ENCODE measurements at regions not wholly inside any gene's neighbourhood (a gene's known extent, or its start where the extent isn't known, plus 50 kb on each side); places are given as distances from the start of the nearest gene placed in this dataset.
"Not testable (repeated sequence)": the region's sequence is repeated elsewhere in the genome, so short reads cannot be mapped to it uniquely, and the experiment has no call there.

GRCh38 chr2:58769111-58769863, 528.2 kb upstream of the FANCL start:
- Mint-ChIP-seq H3K4me1 (ENCODE audit: low read depth) (no peaks in the 10 kb centered on the region), H3K4me3 (no peak overlapping the region), H3K27me3 (ENCODE audit: low read depth) (no peaks in the 10 kb centered on the region), H3K9me3 (no peaks in the 10 kb centered on the region), H3K36me3 (ENCODE audit: low read depth) (no peaks in the 10 kb centered on the region), H3K27ac (no peak overlapping the region)

- Mint-ChIP-seq H3K9me3 (no peaks in the 10 kb centered on the region), H3K4me3 (no peak overlapping the region), H3K36me3 (ENCODE audit: low read depth) (no peaks in the 10 kb centered on the region), H3K27ac (no peak overlapping the region), H3K4me1 (ENCODE audit: low read depth) (no peaks in the 10 kb centered on the region), H3K27me3 (ENCODE audit: low read depth) (no peaks in the 10 kb centered on the region)
These were observed 527.6 kb upstream of the FANCL start for GRCh38 chr2:58768715-58769080.

GRCh38 chr2:58767828-58768714, 526.9 kb upstream of the FANCL start:
- Mint-ChIP-seq H3K4me1 (ENCODE audit: low read depth) (no peaks in the 10 kb centered on the region), H3K9me3 (no peaks in the 10 kb centered on the region), H3K4me3 (no peak overlapping the region), H3K27ac (no peak overlapping the region), H3K27me3 (ENCODE audit: low read depth) (no peaks in the 10 kb centered on the region), H3K36me3 (ENCODE audit: low read depth) (no peaks in the 10 kb centered on the region)

GRCh38 chr2:58764338-58765104, 523.4 kb upstream of the FANCL start:
- H3K9me3 Mint-ChIP-seq = no peaks in the 10 kb centered on the region
- H3K36me3 Mint-ChIP-seq (ENCODE audit: low read depth) = no peaks in the 10 kb centered on the region
- no peaks in the 10 kb centered on the region for H3K27me3 Mint-ChIP-seq (ENCODE audit: low read depth)
- no peak overlapping the region for H3K4me3 Mint-ChIP-seq
- H3K27ac Mint-ChIP-seq = no peak overlapping the region
- H3K4me1 Mint-ChIP-seq (ENCODE audit: low read depth) = no peaks in the 10 kb centered on the region

- Mint-ChIP-seq H3K36me3 (ENCODE audit: low read depth) (no peaks in the 10 kb centered on the region), H3K9me3 (no peaks in the 10 kb centered on the region), H3K4me3 (no peak overlapping the region), H3K27ac (no peak overlapping the region), H3K4me1 (ENCODE audit: low read depth) (no peaks in the 10 kb centered on the region), H3K27me3 (ENCODE audit: low read depth) (no peaks in the 10 kb centered on the region)
These were observed 521.2 kb upstream of the FANCL start for GRCh38 chr2:58762176-58762781.

- Mint-ChIP-seq H3K4me1 (ENCODE audit: low read depth) (no peaks in the 10 kb centered on the region), H3K36me3 (ENCODE audit: low read depth) (no peaks in the 10 kb centered on the region), H3K4me3 (no peak overlapping the region), H3K27me3 (ENCODE audit: low read depth) (no peaks in the 10 kb centered on the region), H3K9me3 (no peaks in the 10 kb centered on the region), H3K27ac (no peak overlapping the region)
These were observed 516.8 kb upstream of the FANCL start for GRCh38 chr2:58757971-58758370.

- Mint-ChIP-seq H3K4me3 (no peak overlapping the region), H3K36me3 (ENCODE audit: low read depth) (no peaks in the 10 kb centered on the region), H3K4me1 (ENCODE audit: low read depth) (no peaks in the 10 kb centered on the region), H3K9me3 (no peaks in the 10 kb centered on the region), H3K27me3 (ENCODE audit: low read depth) (no peaks in the 10 kb centered on the region), H3K27ac (no peak overlapping the region)
These were observed 515.2 kb upstream of the FANCL start for GRCh38 chr2:58756336-58756735.

- not testable (repeated sequence) for H3K27ac Mint-ChIP-seq; H3K9me3 Mint-ChIP-seq; H3K27me3 Mint-ChIP-seq (ENCODE audit: low read depth); H3K36me3 Mint-ChIP-seq (ENCODE audit: low read depth); H3K4me3 Mint-ChIP-seq; H3K4me1 Mint-ChIP-seq (ENCODE audit: low read depth)
These were observed 511.4 kb upstream of the FANCL start for GRCh38 chr2:58752507-58752906.

- not testable (repeated sequence) for H3K27me3 Mint-ChIP-seq (ENCODE audit: low read depth); H3K4me1 Mint-ChIP-seq (ENCODE audit: low read depth); H3K4me3 Mint-ChIP-seq; H3K9me3 Mint-ChIP-seq; H3K27ac Mint-ChIP-seq; H3K36me3 Mint-ChIP-seq (ENCODE audit: low read depth)
These were observed 510.6 kb upstream of the FANCL start for GRCh38 chr2:58751676-58752075.

GRCh38 chr2:58749041-58749440, 507.9 kb upstream of the FANCL start:
- no peaks in the 10 kb centered on the region for H3K9me3 Mint-ChIP-seq
- H3K4me1 Mint-ChIP-seq (ENCODE audit: low read depth) = no peaks in the 10 kb centered on the region
- H3K36me3 Mint-ChIP-seq (ENCODE audit: low read depth) = no peaks in the 10 kb centered on the region

GRCh38 chr2:58745334-58745733, 504.2 kb upstream of the FANCL start:
- not testable (repeated sequence) for H3K27me3 Mint-ChIP-seq (ENCODE audit: low read depth); H3K27ac Mint-ChIP-seq; H3K9me3 Mint-ChIP-seq; H3K4me1 Mint-ChIP-seq (ENCODE audit: low read depth); H3K36me3 Mint-ChIP-seq (ENCODE audit: low read depth); H3K4me3 Mint-ChIP-seq

More at GRCh38 chr2:58749041-58749440, 507.9 kb upstream of the FANCL start:
- Mint-ChIP-seq H3K27me3 (ENCODE audit: low read depth) (no peaks in the 10 kb centered on the region), H3K4me3 (no peak overlapping the region), H3K27ac (no peak overlapping the region)

- H3K4me3 Mint-ChIP-seq = no peak overlapping the region
- H3K9me3 Mint-ChIP-seq = no peaks in the 10 kb centered on the region
- no peaks in the 10 kb centered on the region for H3K4me1 Mint-ChIP-seq (ENCODE audit: low read depth)
- no peaks in the 10 kb centered on the region for H3K27me3 Mint-ChIP-seq (ENCODE audit: low read depth)
- no peaks in the 10 kb centered on the region for H3K36me3 Mint-ChIP-seq (ENCODE audit: low read depth)
- no peak overlapping the region for H3K27ac Mint-ChIP-seq
These were observed 499.3 kb upstream of the FANCL start for GRCh38 chr2:58740426-58740825.

GRCh38 chr2:58739033-58739432, 497.9 kb upstream of the FANCL start:
- no peak overlapping the region for H3K27ac Mint-ChIP-seq

GRCh38 chr2:58734365-58734764, 493.2 kb upstream of the FANCL start:
- Mint-ChIP-seq H3K9me3 (no peaks in the 10 kb centered on the region), H3K4me3 (no peak overlapping the region), H3K36me3 (ENCODE audit: low read depth) (no peaks in the 10 kb centered on the region), H3K27me3 (ENCODE audit: low read depth) (no peaks in the 10 kb centered on the region), H3K27ac (no peak overlapping the region), H3K4me1 (ENCODE audit: low read depth) (no peaks in the 10 kb centered on the region)

More at GRCh38 chr2:58739033-58739432, 497.9 kb upstream of the FANCL start:
- Mint-ChIP-seq H3K9me3 (no peaks in the 10 kb centered on the region), H3K4me1 (ENCODE audit: low read depth) (no peaks in the 10 kb centered on the region), H3K4me3 (no peak overlapping the region), H3K36me3 (ENCODE audit: low read depth) (no peaks in the 10 kb centered on the region), H3K27me3 (ENCODE audit: low read depth) (no peaks in the 10 kb centered on the region)

Data from T-helper 1 cell treated with Interleukin-12 subunit alpha and Interleukin-12 subunit beta and Interleukin-4 antibody, amounts not matched to agents 30 μg/mL and 1 μg/mL, for 36 hours (primary cell).